ENCODE measurements at regions not wholly inside any gene's neighbourhood (a gene's known extent, or its start where the extent isn't known, plus 50 kb on each side); places are given as distances from the start of the nearest gene placed in this dataset.

GRCh38 chr21:15676935-15677334 lies 52.8 kb upstream of the USP25 start:
- no peaks in the 10 kb centered on the region for H3K9me3 ChIP-seq (replicated peaks; ENCODE audit: control insufficient read depth, insufficient read depth, low read depth, low read length)
- H2AFZ ChIP-seq (ENCODE audit: low read depth, low read length) = no peak overlapping the region
- no peak for ATAC-seq
- no peak overlapping the region for H3K9ac ChIP-seq (ENCODE audit: insufficient read depth in 1 of 2, low read depth in 2 of 2, low read length in 2 of 2)
- H3K4me3 ChIP-seq = no peak overlapping the region
- TF ChIP-seq, protein P1, sequence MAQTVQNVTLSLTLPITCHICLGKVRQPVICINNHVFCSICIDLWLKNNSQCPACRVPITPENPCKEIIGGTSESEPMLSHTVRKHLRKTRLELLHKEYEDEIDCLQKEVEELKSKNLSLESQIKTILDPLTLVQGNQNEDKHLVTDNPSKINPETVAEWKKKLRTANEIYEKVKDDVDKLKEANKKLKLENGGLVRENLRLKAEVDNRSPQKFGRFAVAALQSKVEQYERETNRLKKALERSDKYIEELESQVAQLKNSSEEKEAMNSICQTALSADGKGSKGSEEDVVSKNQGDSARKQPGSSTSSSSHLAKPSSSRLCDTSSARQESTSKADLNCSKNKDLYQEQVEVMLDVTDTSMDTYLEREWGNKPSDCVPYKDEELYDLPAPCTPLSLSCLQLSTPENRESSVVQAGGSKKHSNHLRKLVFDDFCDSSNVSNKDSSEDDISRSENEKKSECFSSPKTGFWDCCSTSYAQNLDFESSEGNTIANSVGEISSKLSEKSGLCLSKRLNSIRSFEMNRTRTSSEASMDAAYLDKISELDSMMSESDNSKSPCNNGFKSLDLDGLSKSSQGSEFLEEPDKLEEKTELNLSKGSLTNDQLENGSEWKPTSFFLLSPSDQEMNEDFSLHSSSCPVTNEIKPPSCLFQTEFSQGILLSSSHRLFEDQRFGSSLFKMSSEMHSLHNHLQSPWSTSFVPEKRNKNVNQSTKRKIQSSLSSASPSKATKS (CRISPR knock-in tag; IDR thresholded peaks at IDR 0.05) = no peak
- TF ChIP-seq FOXK2 (conservative IDR thresholded peaks at IDR 0.05 in 1 of 2, IDR thresholded peaks at IDR 0.05 in 1 of 2; ENCODE audit: low read depth in 2 of 2) (no peak), ELF2 (CRISPR knock-in tag; IDR thresholded peaks at IDR 0.05) (no peak), ZNF778 (CRISPR knock-in tag; IDR thresholded peaks at IDR 0.05) (no peak), RBM22 (IDR thresholded peaks at IDR 0.05; ENCODE audit: low read depth, low read length, poor library complexity, severe bottlenecking) (no peak), ZNF121 (CRISPR knock-in tag; conservative IDR thresholded peaks at IDR 0.05) (no peak), PRPF4 (IDR thresholded peaks at IDR 0.05; ENCODE audit: insufficient read depth, low read depth, low read length, poor library complexity, severe bottlenecking) (no peak), BACH1 (tag; IDR thresholded peaks at IDR 0.05) (no peak), ZNF740 (CRISPR knock-in tag; IDR thresholded peaks at IDR 0.05) (no peak), ZNF740 (tag; IDR thresholded peaks at IDR 0.05) (no peak), KLF16 (IDR thresholded peaks at IDR 0.05) (no peak)
- TF ChIP-seq, protein P2, sequence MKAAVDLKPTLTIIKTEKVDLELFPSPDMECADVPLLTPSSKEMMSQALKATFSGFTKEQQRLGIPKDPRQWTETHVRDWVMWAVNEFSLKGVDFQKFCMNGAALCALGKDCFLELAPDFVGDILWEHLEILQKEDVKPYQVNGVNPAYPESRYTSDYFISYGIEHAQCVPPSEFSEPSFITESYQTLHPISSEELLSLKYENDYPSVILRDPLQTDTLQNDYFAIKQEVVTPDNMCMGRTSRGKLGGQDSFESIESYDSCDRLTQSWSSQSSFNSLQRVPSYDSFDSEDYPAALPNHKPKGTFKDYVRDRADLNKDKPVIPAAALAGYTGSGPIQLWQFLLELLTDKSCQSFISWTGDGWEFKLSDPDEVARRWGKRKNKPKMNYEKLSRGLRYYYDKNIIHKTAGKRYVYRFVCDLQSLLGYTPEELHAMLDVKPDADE (conservative IDR thresholded peaks at IDR 0.05; ENCODE audit: control insufficient read depth, low read depth, low read length) = no peak
- TF ChIP-seq, protein P3, sequence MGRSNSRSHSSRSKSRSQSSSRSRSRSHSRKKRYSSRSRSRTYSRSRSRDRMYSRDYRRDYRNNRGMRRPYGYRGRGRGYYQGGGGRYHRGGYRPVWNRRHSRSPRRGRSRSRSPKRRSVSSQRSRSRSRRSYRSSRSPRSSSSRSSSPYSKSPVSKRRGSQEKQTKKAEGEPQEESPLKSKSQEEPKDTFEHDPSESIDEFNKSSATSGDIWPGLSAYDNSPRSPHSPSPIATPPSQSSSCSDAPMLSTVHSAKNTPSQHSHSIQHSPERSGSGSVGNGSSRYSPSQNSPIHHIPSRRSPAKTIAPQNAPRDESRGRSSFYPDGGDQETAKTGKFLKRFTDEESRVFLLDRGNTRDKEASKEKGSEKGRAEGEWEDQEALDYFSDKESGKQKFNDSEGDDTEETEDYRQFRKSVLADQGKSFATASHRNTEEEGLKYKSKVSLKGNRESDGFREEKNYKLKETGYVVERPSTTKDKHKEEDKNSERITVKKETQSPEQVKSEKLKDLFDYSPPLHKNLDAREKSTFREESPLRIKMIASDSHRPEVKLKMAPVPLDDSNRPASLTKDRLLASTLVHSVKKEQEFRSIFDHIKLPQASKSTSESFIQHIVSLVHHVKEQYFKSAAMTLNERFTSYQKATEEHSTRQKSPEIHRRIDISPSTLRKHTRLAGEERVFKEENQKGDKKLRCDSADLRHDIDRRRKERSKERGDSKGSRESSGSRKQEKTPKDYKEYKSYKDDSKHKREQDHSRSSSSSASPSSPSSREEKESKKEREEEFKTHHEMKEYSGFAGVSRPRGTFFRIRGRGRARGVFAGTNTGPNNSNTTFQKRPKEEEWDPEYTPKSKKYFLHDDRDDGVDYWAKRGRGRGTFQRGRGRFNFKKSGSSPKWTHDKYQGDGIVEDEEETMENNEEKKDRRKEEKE (IDR thresholded peaks at IDR 0.05; ENCODE audit: borderline replicate concordance in 1 of 2, control insufficient read depth in 1 of 2, low read depth in 2 of 2, low read length in 1 of 2) = no peak
- no peak overlapping the region for H3K27ac ChIP-seq (ENCODE audit: extremely low read depth, low read depth, low read length)
- H3K4me1 ChIP-seq (replicated peaks in 1 of 2; ENCODE audit: control insufficient read depth in 2 of 2, insufficient read depth in 2 of 2, low read length in 2 of 2) = no peaks in the 10 kb centered on the region
- no peak overlapping the region for H3K4me2 ChIP-seq (ENCODE audit: insufficient read depth, low read length)
- H3K79me2 ChIP-seq (ENCODE audit: control insufficient read depth, insufficient read depth, low read length) = no peaks in the 10 kb centered on the region
- intact Hi-C loops (cut with micrococcal nuclease) (loop anchor here (10.0 kb wide), 1 partner anchor 148 kb away; no protein-coding TSS in a partner anchor), in situ Hi-C loops (cut with MboI) (no loop called here)
- no peaks in the 10 kb centered on the region for H3K36me3 ChIP-seq (ENCODE audit: control insufficient read depth, insufficient read depth, low read length)
- BruUV-seq (replicated peaks) = no TSS peak
- ChIA-PET POLR2A (no interaction called here), CTCF (ENCODE audit: low intra/inter-chr PET ratio) (no interaction called here)
- no peaks in the 10 kb centered on the region for H3K27me3 ChIP-seq (ENCODE audit: control insufficient read depth in 2 of 2, insufficient read depth in 2 of 2, low read length in 2 of 2)
- no peaks in the 10 kb centered on the region for H4K20me1 ChIP-seq (replicated peaks; ENCODE audit: control insufficient read depth, insufficient read depth, low read length)
- no peak for DNase-seq (ENCODE audit: extremely low read depth in 1 of 4, low spot score in 3 of 4)
- no peaks in the 10 kb centered on the region for H3K9me1 ChIP-seq (ENCODE audit: control insufficient read depth, insufficient read depth, low read length)
- WGBS (ENCODE audit: insufficient coverage, low coverage, missing lambda C conversion rate) = 0% methylated on average over 1 of the region's 1 CpG
- no peak for FAIRE-seq
